ENCODE measurements at regions not wholly inside any gene's neighbourhood (a gene's known extent, or its start where the extent isn't known, plus 50 kb on each side); places are given as distances from the start of the nearest gene placed in this dataset.

DNA sequence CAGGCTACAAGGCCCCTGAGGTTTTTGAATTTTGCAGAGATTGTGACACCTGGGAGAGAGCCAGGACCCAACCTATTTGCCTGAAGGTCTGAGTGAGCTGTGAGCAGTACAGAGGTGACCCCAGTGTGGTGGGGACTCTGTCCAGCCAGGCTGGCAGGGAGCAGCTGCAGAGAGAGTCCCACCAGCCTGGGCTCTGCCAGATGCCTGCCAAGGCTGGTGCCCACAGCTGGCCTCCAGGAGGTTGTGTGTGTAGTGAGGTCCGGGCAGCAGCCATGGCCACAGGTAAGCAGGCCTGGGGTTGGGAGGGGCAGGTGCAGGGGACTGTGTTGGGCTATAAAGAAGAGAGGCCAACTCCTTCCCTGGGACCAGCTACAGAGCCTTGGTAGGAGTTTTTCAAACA, 144.8 kb downstream of the CRYBB2 start:
- no peaks in the 10 kb centered on the region for H3F3A ChIP-seq (ENCODE audit: insufficient read depth, low read length, poor library complexity, severe bottlenecking)
- H3K9me3 ChIP-seq (ENCODE audit: low read length): no peaks in the 10 kb centered on the region
- H3K9me2 ChIP-seq (ENCODE audit: insufficient read depth, low read length): no peaks in the 10 kb centered on the region
- H3K9ac ChIP-seq (ENCODE audit: low read length): no peak overlapping the region
- no peak overlapping the region for H3K4me3 ChIP-seq (ENCODE audit: low read length)
- no peaks in the 10 kb centered on the region for H3K79me2 ChIP-seq (replicated peaks; ENCODE audit: insufficient read depth, low read length)
- H3K36me3 ChIP-seq (ENCODE audit: insufficient read depth, low read length): no peaks in the 10 kb centered on the region
- TF ChIP-seq EZH2 (IDR thresholded peaks at IDR 0.05; ENCODE audit: borderline replicate concordance, insufficient read depth, low read length, poor library complexity, severe bottlenecking): no peak
- TF ChIP-seq, protein P1, sequence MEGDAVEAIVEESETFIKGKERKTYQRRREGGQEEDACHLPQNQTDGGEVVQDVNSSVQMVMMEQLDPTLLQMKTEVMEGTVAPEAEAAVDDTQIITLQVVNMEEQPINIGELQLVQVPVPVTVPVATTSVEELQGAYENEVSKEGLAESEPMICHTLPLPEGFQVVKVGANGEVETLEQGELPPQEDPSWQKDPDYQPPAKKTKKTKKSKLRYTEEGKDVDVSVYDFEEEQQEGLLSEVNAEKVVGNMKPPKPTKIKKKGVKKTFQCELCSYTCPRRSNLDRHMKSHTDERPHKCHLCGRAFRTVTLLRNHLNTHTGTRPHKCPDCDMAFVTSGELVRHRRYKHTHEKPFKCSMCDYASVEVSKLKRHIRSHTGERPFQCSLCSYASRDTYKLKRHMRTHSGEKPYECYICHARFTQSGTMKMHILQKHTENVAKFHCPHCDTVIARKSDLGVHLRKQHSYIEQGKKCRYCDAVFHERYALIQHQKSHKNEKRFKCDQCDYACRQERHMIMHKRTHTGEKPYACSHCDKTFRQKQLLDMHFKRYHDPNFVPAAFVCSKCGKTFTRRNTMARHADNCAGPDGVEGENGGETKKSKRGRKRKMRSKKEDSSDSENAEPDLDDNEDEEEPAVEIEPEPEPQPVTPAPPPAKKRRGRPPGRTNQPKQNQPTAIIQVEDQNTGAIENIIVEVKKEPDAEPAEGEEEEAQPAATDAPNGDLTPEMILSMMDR (IDR thresholded peaks at IDR 0.05; ENCODE audit: poor library complexity, severe bottlenecking): no peak
- TF ChIP-seq POLR2AphosphoS5 (IDR thresholded peaks at IDR 0.05): no peak
- no peak for TF ChIP-seq MXI1 (conservative IDR thresholded peaks at IDR 0.05; ENCODE audit: poor library complexity, severe bottlenecking)
- TF ChIP-seq, protein P2, sequence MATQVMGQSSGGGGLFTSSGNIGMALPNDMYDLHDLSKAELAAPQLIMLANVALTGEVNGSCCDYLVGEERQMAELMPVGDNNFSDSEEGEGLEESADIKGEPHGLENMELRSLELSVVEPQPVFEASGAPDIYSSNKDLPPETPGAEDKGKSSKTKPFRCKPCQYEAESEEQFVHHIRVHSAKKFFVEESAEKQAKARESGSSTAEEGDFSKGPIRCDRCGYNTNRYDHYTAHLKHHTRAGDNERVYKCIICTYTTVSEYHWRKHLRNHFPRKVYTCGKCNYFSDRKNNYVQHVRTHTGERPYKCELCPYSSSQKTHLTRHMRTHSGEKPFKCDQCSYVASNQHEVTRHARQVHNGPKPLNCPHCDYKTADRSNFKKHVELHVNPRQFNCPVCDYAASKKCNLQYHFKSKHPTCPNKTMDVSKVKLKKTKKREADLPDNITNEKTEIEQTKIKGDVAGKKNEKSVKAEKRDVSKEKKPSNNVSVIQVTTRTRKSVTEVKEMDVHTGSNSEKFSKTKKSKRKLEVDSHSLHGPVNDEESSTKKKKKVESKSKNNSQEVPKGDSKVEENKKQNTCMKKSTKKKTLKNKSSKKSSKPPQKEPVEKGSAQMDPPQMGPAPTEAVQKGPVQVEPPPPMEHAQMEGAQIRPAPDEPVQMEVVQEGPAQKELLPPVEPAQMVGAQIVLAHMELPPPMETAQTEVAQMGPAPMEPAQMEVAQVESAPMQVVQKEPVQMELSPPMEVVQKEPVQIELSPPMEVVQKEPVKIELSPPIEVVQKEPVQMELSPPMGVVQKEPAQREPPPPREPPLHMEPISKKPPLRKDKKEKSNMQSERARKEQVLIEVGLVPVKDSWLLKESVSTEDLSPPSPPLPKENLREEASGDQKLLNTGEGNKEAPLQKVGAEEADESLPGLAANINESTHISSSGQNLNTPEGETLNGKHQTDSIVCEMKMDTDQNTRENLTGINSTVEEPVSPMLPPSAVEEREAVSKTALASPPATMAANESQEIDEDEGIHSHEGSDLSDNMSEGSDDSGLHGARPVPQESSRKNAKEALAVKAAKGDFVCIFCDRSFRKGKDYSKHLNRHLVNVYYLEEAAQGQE (IDR thresholded peaks at IDR 0.05; ENCODE audit: borderline replicate concordance): no peak
- TF ChIP-seq RAD21 (conservative IDR thresholded peaks at IDR 0.05): no peak
- no peak for TF ChIP-seq TAF1 (IDR thresholded peaks at IDR 0.05; ENCODE audit: low read depth)
- H3K27me3 ChIP-seq (ENCODE audit: insufficient read depth, low read depth, low read length): no peaks in the 10 kb centered on the region
- H4K20me1 ChIP-seq (ENCODE audit: insufficient read depth): no peaks in the 10 kb centered on the region
- no peak overlapping the region for H3K27ac ChIP-seq (ENCODE audit: low read length)
- no peak overlapping the region for H3K4me2 ChIP-seq (ENCODE audit: low read length)
- H2AFZ ChIP-seq (ENCODE audit: low read depth, low read length): no peak overlapping the region

DNA sequence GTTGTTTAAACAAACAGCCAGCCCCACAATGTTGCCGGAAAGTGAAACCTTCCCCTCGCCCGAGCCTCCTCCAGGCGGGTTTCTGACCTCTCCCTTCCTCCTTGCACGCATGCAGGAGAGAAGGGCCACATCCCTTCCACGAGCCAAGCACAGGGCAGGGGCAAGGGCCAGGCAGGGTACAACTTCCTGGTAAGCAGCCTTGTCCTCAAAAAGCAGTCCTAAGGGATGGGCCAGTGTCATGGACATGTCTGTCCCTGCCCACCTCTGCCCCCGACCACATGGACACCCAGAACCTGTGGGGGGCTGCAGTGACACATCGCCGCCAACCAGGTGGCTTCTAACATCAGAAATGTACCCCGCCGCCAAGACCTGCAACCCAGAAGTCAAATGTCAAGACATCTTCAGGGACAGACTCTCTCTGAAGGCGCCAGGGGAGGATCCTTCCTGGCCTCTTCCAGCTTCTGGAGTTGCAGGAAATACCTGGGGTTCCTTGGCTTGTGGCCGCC, 145.3 kb downstream of the CRYBB2 start:
- TF ChIP-seq EP300 (conservative IDR thresholded peaks at IDR 0.05; ENCODE audit: poor library complexity, severe bottlenecking): no peak
- TF ChIP-seq EZH2 (IDR thresholded peaks at IDR 0.05; ENCODE audit: borderline replicate concordance, insufficient read depth, low read length, poor library complexity, severe bottlenecking): no peak
- TF ChIP-seq TAF1 (IDR thresholded peaks at IDR 0.05; ENCODE audit: low read depth): no peak
- no peak for TF ChIP-seq RAD21 (conservative IDR thresholded peaks at IDR 0.05)
- TF ChIP-seq POLR2AphosphoS5 (IDR thresholded peaks at IDR 0.05): no peak
- no peak for TF ChIP-seq SMC3 (conservative IDR thresholded peaks at IDR 0.05; ENCODE audit: poor library complexity)
- TF ChIP-seq, protein P1 (IDR thresholded peaks at IDR 0.05; ENCODE audit: poor library complexity, severe bottlenecking): no peak
- TF ChIP-seq, protein P2 (IDR thresholded peaks at IDR 0.05; ENCODE audit: borderline replicate concordance): no peak
- no peak for TF ChIP-seq MXI1 (conservative IDR thresholded peaks at IDR 0.05; ENCODE audit: poor library complexity, severe bottlenecking)
- H3K9me2 ChIP-seq (ENCODE audit: insufficient read depth, low read length): no peaks in the 10 kb centered on the region
- H3K4me2 ChIP-seq (ENCODE audit: low read length): no peak overlapping the region
- no peaks in the 10 kb centered on the region for H3K9me3 ChIP-seq (ENCODE audit: low read length)
- H4K20me1 ChIP-seq (ENCODE audit: insufficient read depth): no peaks in the 10 kb centered on the region
- H3K27ac ChIP-seq (ENCODE audit: low read length): no peak overlapping the region
- H3K79me2 ChIP-seq (replicated peaks; ENCODE audit: insufficient read depth, low read length): no peaks in the 10 kb centered on the region
- H3K36me3 ChIP-seq (ENCODE audit: insufficient read depth, low read length): no peaks in the 10 kb centered on the region
- H3K9ac ChIP-seq (ENCODE audit: low read length): no peak overlapping the region
- no peak overlapping the region for H2AFZ ChIP-seq (ENCODE audit: low read depth, low read length)
- H3K4me3 ChIP-seq (ENCODE audit: low read length): no peak overlapping the region
- no peaks in the 10 kb centered on the region for H3K27me3 ChIP-seq (ENCODE audit: insufficient read depth, low read depth, low read length)
- H3F3A ChIP-seq (ENCODE audit: insufficient read depth, low read length, poor library complexity, severe bottlenecking): no peaks in the 10 kb centered on the region
